Tibial artery (tissue), 4 donors: ENCODE measurements at regions not wholly inside any gene's neighbourhood (a gene's known extent, or its start where the extent isn't known, plus 50 kb on each side); places are given as distances from the start of the nearest gene placed in this dataset.

Source experiments
- DNase-seq, 2 donors: peaks; one replicate each; pipeline ENCODE4 v3.0.0-alpha.2; 2019
- H3K27ac ChIP-seq, 2 donors: fragments of 200-600 bp; sonication (generic) in 1 of 2; 1 replicate in 1 of 2; 2 replicates in 1 of 2; pipeline ENCODE4 v1.5.1; 2018 to 2019; ENCODE audit warnings: mild to moderate bottlenecking in 1 of 2
- H3K27me3 ChIP-seq, 2 donors: fragments of 200-600 bp; sonication (generic) in 1 of 2; one replicate each; pipeline versions ENCODE4 v1.5.1 to v1.6.0; 2016 to 2019
- H3K36me3 ChIP-seq, 3 donors: fragments of 200-600 bp; sonication (generic) in 2 of 3; one replicate each; pipeline ENCODE4 v1.5.1; 2016 to 2019; ENCODE audit warnings: mild to moderate bottlenecking in 2 of 3
- H3K4me1 ChIP-seq, 4 donors: fragments of 200-600 bp; sonication (generic) in 2 of 4; 1 replicate in 3 of 4; 2 replicates in 1 of 4; pipeline ENCODE4 v1.5.1; 2016 to 2019
- H3K4me3 ChIP-seq, 2 donors: fragments of 200-600 bp; sonication (generic) in 1 of 2; 1 replicate in 1 of 2; 2 replicates in 1 of 2; pipeline ENCODE4 v1.5.1; 2018 to 2019; ENCODE audit warnings: mild to moderate bottlenecking in 2 of 2
- H3K9me3 ChIP-seq, 3 donors: fragments of 200-600 bp; sonication (generic) in 1 of 3; one replicate each; pipeline ENCODE4 v1.5.1; 2016 to 2019
- CTCF ChIP-seq, 2 experiments: fragments of 200-600 bp in 1 of 2; fragments of 450-650 bp in 1 of 2; IDR thresholded peaks; one replicate each; pipeline ENCODE4 v1.5.1; 2017 to 2019; ENCODE audit warnings: antibody characterized with exemption in 2 of 2, mild to moderate bottlenecking in 1 of 2, moderate library complexity in 1 of 2
- intact Hi-C: fragments of 100-400 bp; cut with DNase I; formaldehyde crosslinking; loops from one replicate; pipeline ENCODE4 v1.15.0; 2023; ENCODE audit warnings: low total_unique reads

DNA sequence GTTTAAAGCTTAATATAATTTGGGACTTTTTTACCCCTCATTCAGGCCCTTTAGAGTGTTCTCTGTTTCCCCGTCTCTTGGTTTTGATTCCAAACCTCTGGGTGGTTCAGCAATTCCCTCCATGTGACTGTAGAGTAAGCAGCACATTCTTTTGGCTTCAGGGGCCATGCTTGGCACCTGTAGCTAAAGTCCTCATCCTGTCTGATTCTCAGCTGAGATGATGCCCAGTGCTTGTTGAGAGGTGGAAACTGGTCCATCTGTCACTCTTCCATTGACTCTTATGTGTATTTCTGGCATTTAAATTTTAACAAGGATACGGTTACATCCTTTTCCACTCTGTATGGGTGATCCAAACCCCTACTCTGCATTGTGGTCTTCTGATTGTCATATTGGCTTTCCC is 127.1 kb downstream of the DIO2 start:
- Histone ChIP-seq H3K4me3 (no peak overlapping the region), H3K4me1 (no peaks in the 10 kb centered on the region), H3K9me3 (no peaks in the 10 kb centered on the region), H3K27me3 (no peaks in the 10 kb centered on the region), H3K27ac (no peak overlapping the region), H3K36me3 (no peaks in the 10 kb centered on the region)
- TF ChIP-seq CTCF (IDR thresholded peaks at IDR 0.05), result no peak
- no peak for DNase-seq
- intact Hi-C loops, result no loop called here

DNA sequence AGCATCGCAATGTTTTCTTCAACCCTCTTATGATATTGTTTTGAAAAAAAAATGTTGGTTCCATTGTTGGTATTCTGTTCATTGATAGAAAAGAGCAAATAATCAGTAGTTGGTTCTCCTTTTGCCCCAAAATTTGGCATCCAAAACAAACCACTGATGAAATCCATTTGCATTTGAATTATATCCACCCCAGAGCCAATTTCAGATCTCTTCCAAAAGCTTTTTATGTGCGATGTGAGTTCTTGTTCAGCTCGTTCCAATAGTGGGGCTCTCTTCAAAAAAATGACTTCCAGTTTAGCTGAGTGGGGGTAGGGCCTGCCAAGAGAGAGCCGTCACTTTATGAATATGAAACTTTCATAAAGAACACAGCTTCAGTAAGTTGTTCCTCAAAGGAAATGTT is 130.7 kb downstream of the DIO2 start:
- TF ChIP-seq CTCF (IDR thresholded peaks at IDR 0.05), result no peak
- Histone ChIP-seq H3K4me3 (no peak overlapping the region), H3K36me3 (no peaks in the 10 kb centered on the region), H3K4me1 (no peaks in the 10 kb centered on the region), H3K9me3 (no peaks in the 10 kb centered on the region), H3K27me3 (no peaks in the 10 kb centered on the region), H3K27ac (no peak overlapping the region)
- intact Hi-C loops, result no loop called here
- DNase-seq, result no peak

DNA sequence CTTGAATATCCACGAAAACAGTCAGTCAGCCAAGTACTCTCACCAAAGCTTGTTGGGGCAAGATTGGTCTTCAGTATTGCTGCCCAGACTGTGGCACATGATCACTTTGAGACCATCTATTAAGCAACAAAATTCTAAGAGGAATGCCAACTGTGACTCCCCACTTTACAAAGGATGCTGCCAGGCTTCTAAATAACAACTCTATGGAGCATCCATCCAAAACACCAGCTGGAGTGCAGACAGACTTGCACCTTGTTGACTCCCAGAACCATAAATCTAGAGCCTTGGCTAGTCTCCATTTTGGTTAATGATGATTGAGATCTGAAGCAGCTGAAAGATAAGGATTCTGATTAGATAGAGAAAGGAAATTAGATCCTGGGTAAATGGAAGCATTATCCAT is 132.8 kb downstream of the DIO2 start:
- Histone ChIP-seq H3K36me3 (no peaks in the 10 kb centered on the region), H3K27me3 (no peaks in the 10 kb centered on the region), H3K4me1 (no peaks in the 10 kb centered on the region), H3K4me3 (no peak overlapping the region), H3K9me3 (peaks cover 0 to 1% (median 0%) of the 10 kb centered on the region in 3 donors), H3K27ac (no peak overlapping the region)
- no peak for TF ChIP-seq CTCF (IDR thresholded peaks at IDR 0.05)
- DNase-seq, result no peak
- intact Hi-C loops, result no loop called here

DNA sequence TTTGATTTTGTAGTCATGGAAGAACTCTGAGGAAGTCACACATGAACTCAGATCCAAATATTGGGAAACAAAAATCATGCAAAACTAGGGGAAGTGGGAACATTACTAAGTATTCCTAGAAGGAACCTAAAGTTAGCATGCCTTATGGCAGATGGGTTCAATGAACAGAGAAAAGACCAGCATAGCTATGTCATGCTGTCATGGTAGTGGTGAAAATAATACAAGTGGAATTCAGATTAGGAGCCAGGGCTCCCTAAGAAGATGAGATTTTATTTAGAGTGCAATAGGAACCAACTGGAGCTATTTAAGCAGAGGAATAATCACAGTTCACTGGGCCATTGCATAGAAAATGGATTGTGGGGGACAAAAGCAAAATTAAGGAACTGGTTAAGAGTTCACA is 134.0 kb downstream of the DIO2 start:
- no peak for DNase-seq
- intact Hi-C loops, result no loop called here
- peaks cover 0 to 14% (median 5%) of the 10 kb centered on the region in 3 donors for H3K9me3 ChIP-seq

GRCh38 chr14:80074900-80075574 is 136.3 kb downstream of the DIO2 start:
- no peaks in the 10 kb centered on the region for H3K4me1 ChIP-seq
- intact Hi-C loops, result no loop called here
- DNase-seq, result no peak
- H3K4me3 ChIP-seq, result no peak overlapping the region
- TF ChIP-seq CTCF (IDR thresholded peaks at IDR 0.05), result no peak
- H3K9me3 ChIP-seq, result peaks cover 0 to 32% (median 5%) of the 10 kb centered on the region in 3 donors
- no peaks in the 10 kb centered on the region for H3K36me3 ChIP-seq
- no peaks in the 10 kb centered on the region for H3K27me3 ChIP-seq
- no peak overlapping the region for H3K27ac ChIP-seq

More for the DNA sequence above, 134.0 kb downstream of the DIO2 start:
- no peak overlapping the region for H3K4me3 ChIP-seq
- H3K27ac ChIP-seq, result no peak overlapping the region
- TF ChIP-seq CTCF (IDR thresholded peaks at IDR 0.05), result no peak
- no peaks in the 10 kb centered on the region for H3K4me1 ChIP-seq
- no peaks in the 10 kb centered on the region for H3K27me3 ChIP-seq
- no peaks in the 10 kb centered on the region for H3K36me3 ChIP-seq
